CD4-positive, alpha-beta T cell (primary cell): ENCODE measurements at regions not wholly inside any gene's neighbourhood (a gene's known extent, or its start where the extent isn't known, plus 50 kb on each side); places are given as distances from the start of the nearest gene placed in this dataset.

Experiments used
- ATAC-seq: fragments of 200-7000 bp; cut with Tn5 transposase; one replicate; pipeline ENCODE4 v1.10.0; 2022; ENCODE audit warnings: mild to moderate bottlenecking; ENCODE audit not compliant: poor library complexity
- CTCF ChIA-PET: fragments of 350-600 bp; sonication (Branson Sonifier 250); formaldehyde crosslinking; loops from one replicate; lab custom pipeline; 2021; ENCODE audit warnings: antibody characterized with exemption, inconsistent platforms; lab: Charles Lee
- POLR2A ChIA-PET: fragments of 350-600 bp; sonication (Branson Sonifier 250); formaldehyde crosslinking; loops from one replicate; lab custom pipeline; 2021; ENCODE audit warnings: antibody characterized with exemption, inconsistent platforms; lab: Charles Lee
- DNase-seq, 14 experiments: peaks; one replicate each; pipeline ENCODE4 v3.0.0-alpha.2; 2013 to 2020; ENCODE audit warnings: mixed read lengths in 2 of 14
- H3K27ac ChIP-seq, 2 donors: one replicate each; pipeline versions ENCODE4 v1.5.1 to v1.7.0; 2013; ENCODE audit warnings: low read length in 2 of 2, low read depth in 1 of 2, mild to moderate bottlenecking in 1 of 2
- H3K27me3 ChIP-seq, 2 experiments: 1 replicate in 1 of 2; 2 replicates in 1 of 2; pipeline versions ENCODE4 v1.6.1 to v1.7.0; 2013; ENCODE audit warnings: low read length in 2 of 2, control low read depth in 1 of 2, mild to moderate bottlenecking in 1 of 2, moderate library complexity in 1 of 2; ENCODE audit not compliant: insufficient read depth in 2 of 2, control insufficient read depth in 1 of 2
- H3K36me3 ChIP-seq: one replicate; pipeline ENCODE4 v1.6.1; 2013; ENCODE audit warnings: low read length, control low read depth; ENCODE audit not compliant: insufficient read depth
- H3K4me1 ChIP-seq: one replicate; pipeline ENCODE4 v1.6.1; 2013; ENCODE audit warnings: low read length, control low read depth; ENCODE audit not compliant: insufficient read depth
- H3K4me3 ChIP-seq: one replicate; pipeline ENCODE4 v1.5.1; 2013; ENCODE audit warnings: mild to moderate bottlenecking, low read length, moderate library complexity
- H3K9me3 ChIP-seq, 2 experiments: 1 replicate in 1 of 2; 2 replicates in 1 of 2; pipeline versions ENCODE4 v1.6.1 to v1.7.0; 2013; ENCODE audit warnings: low read length in 2 of 2, mild to moderate bottlenecking in 2 of 2, control low read depth in 1 of 2, moderate library complexity in 1 of 2; ENCODE audit not compliant: control insufficient read depth in 1 of 2, insufficient read depth in 1 of 2
- H3K27ac Mint-ChIP-seq: one replicate; pipeline ENCODE4 v1.8.0; 2020; ENCODE audit warnings: mixed read lengths
- H3K27me3 Mint-ChIP-seq: one replicate; pipeline ENCODE4 v1.8.0; 2021; ENCODE audit warnings: mixed read lengths
- H3K36me3 Mint-ChIP-seq: one replicate; pipeline ENCODE4 v1.8.0; 2021; ENCODE audit warnings: low read depth, mixed read lengths
- H3K4me1 Mint-ChIP-seq: one replicate; pipeline ENCODE4 v1.8.0; 2021; ENCODE audit warnings: low read depth, mixed read lengths
- H3K4me3 Mint-ChIP-seq: one replicate; pipeline ENCODE4 v1.8.0; 2020; ENCODE audit warnings: mild to moderate bottlenecking, mixed read lengths
- H3K9me3 Mint-ChIP-seq: one replicate; pipeline ENCODE4 v1.8.0; 2020; ENCODE audit warnings: mixed read lengths
- intact Hi-C, 2 experiments: fragments of 100-400 bp; cut with DNase I in 1 of 2; cut with micrococcal nuclease in 1 of 2; formaldehyde crosslinking; loops; one replicate each; pipeline versions ENCODE4 v1.15.1 to v1.9.0; 2023 to 2025; cut with DNase I, micrococcal nuclease
- TF ChIP-seq, protein P1 (sequence below): fragments of 200-600 bp; IDR thresholded peaks from one replicate; pipeline ENCODE4 v1.8.0; 2022; ENCODE audit warnings: antibody characterized with exemption, mild to moderate bottlenecking

DNA sequence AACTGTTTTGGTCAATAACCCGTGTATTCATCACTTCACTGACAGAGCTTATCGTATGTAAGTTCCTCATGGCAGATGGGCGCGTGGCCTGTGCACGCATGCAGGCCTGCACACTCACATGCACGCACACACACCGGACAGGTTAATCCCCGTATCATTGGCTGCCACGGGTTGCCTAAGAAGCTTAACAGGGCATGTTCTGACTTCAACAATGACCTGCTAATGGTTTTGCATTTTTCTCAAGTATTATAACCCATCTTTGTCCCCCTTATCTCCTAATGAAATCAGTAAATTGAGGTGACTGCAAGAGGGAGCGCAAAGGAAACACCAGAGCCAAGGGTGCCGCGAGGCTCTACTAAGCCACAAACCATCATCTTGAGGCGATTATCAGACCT is 399.0 kb upstream of the ID2 start:
- DNase-seq: peak in 3 of 14 experiments; percentile 26 to 45 (median 36)
- H3K4me1 ChIP-seq: peaks cover 21% of the 10 kb centered on the region
- H3K27ac Mint-ChIP-seq: no peak overlapping the region

DNA sequence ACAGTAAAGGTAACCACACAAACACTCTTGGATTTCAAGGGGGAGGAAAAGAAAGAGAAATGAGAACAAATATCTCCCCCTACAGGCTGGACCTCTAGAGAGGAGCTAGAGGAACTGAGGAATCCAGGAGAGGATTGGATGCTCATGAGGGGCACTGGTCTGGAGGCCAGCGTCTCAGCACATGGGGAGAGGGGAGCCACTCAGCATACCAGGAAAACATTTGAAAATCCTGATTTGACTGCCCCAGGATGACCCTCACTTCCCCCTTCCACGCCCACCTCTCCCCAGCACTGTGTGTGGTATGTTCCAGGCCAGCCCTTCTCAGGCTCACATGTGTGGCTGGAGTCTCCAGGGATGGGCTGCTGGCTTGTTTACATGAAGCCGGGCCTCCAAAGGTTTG is 396.8 kb upstream of the ID2 start:
- DNase-seq (no peak), ATAC-seq (no peak)
- CTCF ChIA-PET: no interaction called here
- Histone ChIP-seq H3K4me1 (peaks cover 6% of the 10 kb centered on the region), H3K9me3 (no peaks in the 10 kb centered on the region), H3K27ac (no peak overlapping the region), H3K36me3 (no peaks in the 10 kb centered on the region), H3K27me3 (no peaks in the 10 kb centered on the region), H3K4me3 (no peak overlapping the region)
- H3K36me3 Mint-ChIP-seq: no peaks in the 10 kb centered on the region
- H3K27me3 Mint-ChIP-seq: no peaks in the 10 kb centered on the region
- POLR2A ChIA-PET: no interaction called here
- intact Hi-C loops: loop anchor here in 1 of 2 experiments (5.0 kb wide), 1 partner anchor 52 kb away; no protein-coding TSS in a partner anchor
- H3K4me1 Mint-ChIP-seq: no peaks in the 10 kb centered on the region
- H3K27ac Mint-ChIP-seq: no peak overlapping the region
- H3K4me3 Mint-ChIP-seq: no peak overlapping the region
- no peaks in the 10 kb centered on the region for H3K9me3 Mint-ChIP-seq
- TF ChIP-seq, protein P1, sequence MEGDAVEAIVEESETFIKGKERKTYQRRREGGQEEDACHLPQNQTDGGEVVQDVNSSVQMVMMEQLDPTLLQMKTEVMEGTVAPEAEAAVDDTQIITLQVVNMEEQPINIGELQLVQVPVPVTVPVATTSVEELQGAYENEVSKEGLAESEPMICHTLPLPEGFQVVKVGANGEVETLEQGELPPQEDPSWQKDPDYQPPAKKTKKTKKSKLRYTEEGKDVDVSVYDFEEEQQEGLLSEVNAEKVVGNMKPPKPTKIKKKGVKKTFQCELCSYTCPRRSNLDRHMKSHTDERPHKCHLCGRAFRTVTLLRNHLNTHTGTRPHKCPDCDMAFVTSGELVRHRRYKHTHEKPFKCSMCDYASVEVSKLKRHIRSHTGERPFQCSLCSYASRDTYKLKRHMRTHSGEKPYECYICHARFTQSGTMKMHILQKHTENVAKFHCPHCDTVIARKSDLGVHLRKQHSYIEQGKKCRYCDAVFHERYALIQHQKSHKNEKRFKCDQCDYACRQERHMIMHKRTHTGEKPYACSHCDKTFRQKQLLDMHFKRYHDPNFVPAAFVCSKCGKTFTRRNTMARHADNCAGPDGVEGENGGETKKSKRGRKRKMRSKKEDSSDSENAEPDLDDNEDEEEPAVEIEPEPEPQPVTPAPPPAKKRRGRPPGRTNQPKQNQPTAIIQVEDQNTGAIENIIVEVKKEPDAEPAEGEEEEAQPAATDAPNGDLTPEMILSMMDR: no peak

More for the DNA sequence above, 399.0 kb upstream of the ID2 start:
- TF ChIP-seq, protein P1: no peak
- H3K9me3 ChIP-seq: no peaks in the 10 kb centered on the region
- CTCF ChIA-PET: no interaction called here
- H3K27ac ChIP-seq: no peak overlapping the region
- no peak for ATAC-seq
- H3K27me3 Mint-ChIP-seq: no peaks in the 10 kb centered on the region
- H3K9me3 Mint-ChIP-seq: no peaks in the 10 kb centered on the region
- POLR2A ChIA-PET: no interaction called here
- peaks cover 7% of the 10 kb centered on the region for H3K4me1 Mint-ChIP-seq
- no peak overlapping the region for H3K4me3 Mint-ChIP-seq
- no peaks in the 10 kb centered on the region for H3K36me3 Mint-ChIP-seq
- no peaks in the 10 kb centered on the region for H3K36me3 ChIP-seq
- no peak overlapping the region for H3K4me3 ChIP-seq
- intact Hi-C loops: no loop called here
- H3K27me3 ChIP-seq: no peaks in the 10 kb centered on the region

DNA sequence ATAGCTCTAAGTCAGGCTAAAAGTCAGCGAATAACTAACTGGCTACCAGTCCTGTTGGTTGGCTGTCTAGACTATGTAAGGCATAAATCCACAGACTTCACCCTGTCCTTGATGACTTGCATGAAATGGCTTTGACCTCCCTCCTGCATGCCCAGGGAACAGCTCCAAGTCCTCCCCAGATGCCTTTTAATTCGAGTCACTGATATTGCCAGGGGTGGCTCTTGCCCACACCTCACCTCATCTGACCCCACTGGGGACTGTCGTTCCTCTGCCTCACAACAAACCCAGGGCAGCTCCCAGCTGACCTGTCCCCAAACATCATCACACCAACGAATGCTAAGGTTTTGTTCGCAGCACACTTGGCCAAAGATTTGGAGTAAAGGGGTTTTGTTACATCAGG is 396.0 kb upstream of the ID2 start:
- Histone ChIP-seq H3K27me3 (no peaks in the 10 kb centered on the region), H3K27ac (no peak overlapping the region), H3K4me3 (no peak overlapping the region), H3K9me3 (no peaks in the 10 kb centered on the region), H3K36me3 (no peaks in the 10 kb centered on the region), H3K4me1 (peaks cover 6% of the 10 kb centered on the region)
- Mint-ChIP-seq H3K36me3 (no peaks in the 10 kb centered on the region), H3K4me3 (no peak overlapping the region), H3K9me3 (no peaks in the 10 kb centered on the region), H3K27ac (no peak overlapping the region), H3K27me3 (no peaks in the 10 kb centered on the region), H3K4me1 (no peaks in the 10 kb centered on the region)
- ChIA-PET POLR2A (no interaction called here), CTCF (no interaction called here)
- no peak for DNase-seq
- ATAC-seq: no peak
- TF ChIP-seq, protein P1: no peak
- intact Hi-C loops: loop anchor here in 1 of 2 experiments (5.0 kb wide), 1 partner anchor 51 kb away; no protein-coding TSS in a partner anchor
